Posterior vena cava (tissue), 2 donors: ENCODE measurements at regions not wholly inside any gene's neighbourhood (a gene's known extent, or its start where the extent isn't known, plus 50 kb on each side); places are given as distances from the start of the nearest gene placed in this dataset.
"Not testable (repeated sequence)": the region's sequence is repeated elsewhere in the genome, so short reads cannot be mapped to it uniquely, and the experiment has no call there.

Experiments used
- DNase-seq: peaks from one replicate; pipeline ENCODE4 v3.0.0-alpha.2; 2020; ENCODE audit warnings: low spot score
- intact Hi-C, 2 donors: fragments of 100-400 bp; cut with DNase I; formaldehyde crosslinking; loops; one replicate each; pipeline versions ENCODE4 v1.14.1 to v1.14.2; 2022 to 2023
- donor health status: DM: yes; HTN: yes; CAD: no.
- donor health status: DM: yes; HTN: yes; CAD: no.

DNA sequence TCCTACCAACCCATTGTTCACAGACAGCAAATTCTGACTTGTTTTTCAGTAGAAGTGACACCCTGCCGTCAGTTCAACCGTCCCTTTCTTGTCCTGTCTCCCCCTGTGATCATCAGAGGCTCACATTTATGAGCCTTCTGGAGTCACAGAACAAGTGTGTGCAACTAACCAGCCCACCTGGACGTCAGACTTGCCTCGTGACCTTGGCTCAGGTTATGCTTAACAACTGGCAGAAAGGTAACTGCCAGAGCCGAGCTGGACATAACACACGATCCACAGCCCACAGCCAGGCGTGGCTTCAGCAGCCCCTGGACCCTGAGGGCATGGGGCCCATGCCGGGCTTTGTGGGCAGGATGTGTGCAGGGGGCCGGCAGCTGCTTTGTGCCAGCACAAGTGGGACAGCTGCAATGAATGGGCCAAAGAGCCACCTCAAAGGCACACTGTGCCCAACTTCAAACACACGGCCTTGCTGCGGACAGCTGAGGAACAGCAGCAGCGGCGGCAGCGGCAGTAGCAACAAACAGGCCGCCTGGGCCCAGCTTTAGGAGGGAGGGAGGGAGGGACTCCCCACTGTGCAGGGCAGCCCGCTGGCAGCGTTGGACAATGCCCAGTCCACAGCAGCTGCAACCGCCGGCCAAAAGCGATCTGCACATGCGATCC lies 103.9 kb downstream of the ZBTB18 start:
- intact Hi-C loops, result no loop called here
- no peak for DNase-seq

DNA sequence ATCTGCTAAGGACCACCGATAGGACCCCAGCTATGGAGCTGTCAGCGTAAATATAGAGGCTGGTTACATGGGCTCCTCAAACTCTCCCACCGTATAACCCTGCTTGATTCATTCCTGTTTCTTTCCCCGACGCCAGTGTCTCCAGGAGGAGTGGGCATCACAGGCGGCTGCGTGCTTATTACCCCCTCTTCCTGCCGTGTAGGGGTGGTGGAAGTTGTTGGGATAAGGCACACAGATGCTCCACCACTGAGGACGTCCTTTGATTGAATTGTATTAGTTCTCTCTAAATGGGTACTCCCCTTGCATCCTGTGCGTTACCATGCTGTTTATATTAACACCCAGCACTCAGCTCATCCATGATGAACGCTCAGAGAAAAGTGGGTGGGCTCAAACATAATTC lies 104.6 kb downstream of the ZBTB18 start:
- intact Hi-C loops, result no loop called here

DNA sequence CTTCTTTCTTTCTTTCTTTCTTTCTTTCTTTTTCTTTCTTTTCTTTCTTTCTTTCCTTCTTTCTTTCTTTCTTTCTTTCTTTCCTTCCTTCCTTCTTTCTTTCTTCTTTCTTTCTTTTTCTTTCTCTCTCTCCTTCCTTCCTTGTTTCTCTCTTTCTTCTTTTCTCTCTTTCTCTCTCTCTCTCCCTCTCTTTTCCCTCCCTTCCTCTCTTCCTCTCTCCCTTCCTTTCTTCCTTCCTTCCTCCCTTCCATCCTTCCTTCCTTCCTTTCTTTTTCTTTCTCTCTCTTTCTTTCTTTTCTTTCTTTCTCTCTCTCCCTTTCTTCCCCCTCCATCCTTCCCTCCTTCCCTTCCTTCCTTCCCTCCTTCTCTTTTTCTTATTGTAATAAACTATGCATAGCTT lies 105.5 kb downstream of the ZBTB18 start:
- DNase-seq, intact Hi-C loops: not testable (repeated sequence)

More for the DNA sequence above, 104.6 kb downstream of the ZBTB18 start:
- no peak for DNase-seq

DNA sequence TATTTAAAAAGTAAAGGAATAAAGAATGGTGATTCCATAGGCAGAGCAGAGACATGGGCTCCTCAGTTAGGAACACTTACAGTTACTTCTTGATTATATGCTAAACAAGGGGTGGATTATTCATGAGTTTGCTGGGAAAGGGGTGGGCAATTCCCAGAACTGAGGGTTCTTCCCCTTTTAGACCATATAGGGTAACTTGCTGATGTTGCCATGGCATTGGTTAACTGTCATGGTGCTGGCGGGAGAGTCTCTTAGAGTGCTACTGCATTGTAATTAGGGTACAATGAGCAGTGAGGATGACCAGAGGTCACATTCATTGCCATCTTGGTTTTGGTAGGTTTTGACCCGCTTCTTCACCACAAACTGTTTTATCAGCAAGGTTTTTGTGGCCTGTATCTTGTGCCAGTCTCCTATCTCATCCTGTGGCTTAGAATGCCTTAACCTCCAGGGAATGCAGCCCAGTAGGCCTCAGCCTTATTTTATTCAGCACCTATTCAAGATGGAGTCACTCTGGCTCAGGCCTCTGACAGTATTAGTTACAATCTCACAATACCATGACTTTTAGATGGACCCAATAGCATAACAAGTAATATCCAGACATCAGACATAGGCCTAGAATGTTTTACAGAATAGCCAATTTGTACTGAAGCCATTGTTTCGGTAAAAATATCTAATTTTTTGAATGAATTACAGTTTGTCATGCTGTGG lies 106.8 kb downstream of the ZBTB18 start:
- DNase-seq, result no peak
- intact Hi-C loops, result no loop called here

DNA sequence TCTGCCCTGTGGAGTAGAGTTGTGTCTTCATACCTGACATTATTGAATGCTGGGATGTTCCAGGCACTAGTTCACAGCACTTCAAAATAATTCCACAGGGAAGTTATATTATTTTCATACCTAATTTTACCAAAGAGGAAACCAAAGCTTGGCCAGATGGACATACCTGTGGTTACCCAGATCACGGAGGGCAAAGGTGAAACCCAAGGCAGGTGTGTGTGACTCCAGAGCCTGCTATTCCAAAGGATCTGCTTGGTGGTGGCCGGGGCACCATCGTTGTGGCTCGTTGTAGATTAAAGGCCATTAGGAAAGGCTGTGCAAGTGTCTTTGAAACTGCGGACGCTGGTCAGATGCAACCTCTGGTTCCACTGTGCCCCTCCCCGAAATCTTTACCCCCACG lies 108.6 kb downstream of the ZBTB18 start:
- DNase-seq, result no peak
- intact Hi-C loops, result no loop called here

DNA sequence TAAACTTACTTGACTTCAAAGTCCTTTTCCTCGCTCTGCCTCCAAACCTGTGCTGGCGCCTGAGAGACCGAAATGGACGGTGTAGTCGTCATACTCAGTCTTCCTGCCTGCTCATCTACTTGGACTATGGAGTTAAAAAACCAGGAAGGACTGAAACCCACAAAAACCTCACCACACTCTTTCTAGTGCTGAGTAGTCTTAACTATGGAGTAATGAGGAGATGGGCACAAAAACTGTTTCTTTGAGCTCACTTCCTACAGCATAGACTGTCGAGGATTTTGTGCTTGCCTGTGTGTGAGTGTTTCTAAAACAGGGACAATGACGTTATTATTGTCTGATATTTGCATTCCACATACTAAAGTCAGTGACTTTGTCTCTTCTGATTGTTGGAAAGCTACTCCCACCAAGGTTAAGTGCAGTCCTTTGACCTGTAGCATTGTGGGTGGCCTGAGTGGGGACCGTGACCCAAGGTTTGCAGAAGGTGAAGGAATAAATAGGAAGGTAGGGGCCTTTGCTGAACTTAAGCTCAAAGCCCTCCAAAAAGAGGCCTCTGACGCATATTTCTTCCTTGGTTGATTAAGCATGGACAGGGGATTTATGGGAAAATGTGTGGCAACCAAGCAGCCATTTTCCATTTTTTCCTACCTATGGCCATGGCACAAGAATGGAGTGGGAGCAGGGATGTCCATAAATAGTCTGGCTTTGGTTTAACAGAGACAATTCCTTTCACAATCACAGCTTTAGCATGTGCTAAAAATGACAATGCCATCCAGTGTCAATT lies 109.6 kb downstream of the ZBTB18 start:
- intact Hi-C loops, result no loop called here
- DNase-seq, result no peak

DNA sequence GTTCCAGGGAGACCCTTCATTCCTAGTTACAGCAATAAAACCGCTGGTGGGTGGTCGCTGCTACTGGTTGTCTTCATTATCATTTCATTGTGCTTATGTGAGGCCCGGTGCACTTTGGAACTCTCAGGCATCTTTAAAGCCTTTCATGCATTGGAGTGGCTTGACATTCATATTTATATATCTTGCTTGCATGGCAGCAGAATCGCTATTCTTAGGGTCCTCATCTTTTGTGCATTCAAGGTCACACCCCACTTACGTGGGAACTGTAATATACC lies 110.1 kb downstream of the ZBTB18 start:
- no peak for DNase-seq
- intact Hi-C loops, result no loop called here

DNA sequence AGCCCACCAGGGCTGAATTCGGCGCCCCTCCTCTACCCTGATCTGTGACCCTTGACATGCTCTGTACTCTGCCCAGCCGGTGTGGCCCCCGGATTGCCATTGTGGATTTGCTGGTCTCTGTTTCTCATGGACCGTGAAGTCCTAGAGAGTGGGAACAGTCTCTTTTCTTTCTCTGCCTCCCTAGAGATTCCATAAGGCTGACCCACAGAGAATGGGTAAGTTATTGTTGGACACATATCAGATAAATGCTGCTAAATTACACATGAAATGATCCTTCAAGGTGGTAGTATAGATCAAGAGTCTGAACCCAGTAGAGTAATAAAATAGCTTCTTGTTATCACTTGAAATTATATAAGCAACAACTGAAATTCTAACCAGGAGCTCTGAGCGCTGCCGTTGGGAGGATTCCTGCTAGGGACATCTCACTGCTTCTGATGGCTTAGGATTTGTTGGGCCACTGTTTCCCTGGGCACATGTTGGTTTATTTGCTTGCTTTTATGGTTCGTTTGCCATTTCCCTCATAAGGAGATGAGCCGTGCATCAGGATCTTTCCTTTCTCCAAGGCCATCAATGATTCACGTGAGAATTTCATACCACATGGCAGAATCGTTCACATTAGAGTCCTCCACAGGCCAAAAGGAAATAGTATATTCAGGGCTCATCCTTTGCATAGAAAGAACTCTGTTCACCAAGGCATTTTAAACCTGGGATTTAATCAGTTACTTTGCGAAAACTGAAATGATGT lies 111.9 kb downstream of the ZBTB18 start:
- intact Hi-C loops, result no loop called here
- DNase-seq, result no peak

DNA sequence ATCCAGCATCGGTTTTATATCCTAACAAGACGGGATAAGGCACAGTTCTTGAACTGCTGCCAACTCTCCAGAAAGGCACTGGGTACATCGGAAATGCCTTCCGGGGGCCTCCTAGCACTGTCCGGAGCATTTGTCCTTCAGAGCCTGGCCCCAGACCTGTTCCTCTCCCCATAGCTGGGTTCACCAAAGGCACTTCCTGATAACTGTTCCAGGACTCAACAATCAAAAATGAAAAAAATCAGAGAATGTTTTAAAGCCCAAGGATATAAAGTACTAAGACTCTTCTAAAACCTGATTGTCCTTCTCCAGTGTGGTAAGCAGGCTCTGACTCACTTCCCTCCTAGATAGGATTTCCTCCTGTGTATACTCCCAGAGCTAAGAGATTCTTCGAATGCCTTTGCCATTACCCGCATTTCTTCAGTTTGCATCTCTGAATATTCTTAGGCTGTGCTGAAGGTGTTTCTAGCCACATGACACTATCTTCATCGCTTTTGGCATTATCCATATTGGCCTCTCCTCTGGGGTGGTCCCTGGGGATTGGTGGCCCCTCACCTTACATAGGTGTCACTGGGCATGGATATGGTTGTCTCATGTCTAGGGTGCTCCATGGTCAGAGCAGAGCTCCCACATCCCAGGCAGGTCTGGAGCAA lies 112.9 kb downstream of the ZBTB18 start:
- no peak for DNase-seq
- intact Hi-C loops, result no loop called here

DNA sequence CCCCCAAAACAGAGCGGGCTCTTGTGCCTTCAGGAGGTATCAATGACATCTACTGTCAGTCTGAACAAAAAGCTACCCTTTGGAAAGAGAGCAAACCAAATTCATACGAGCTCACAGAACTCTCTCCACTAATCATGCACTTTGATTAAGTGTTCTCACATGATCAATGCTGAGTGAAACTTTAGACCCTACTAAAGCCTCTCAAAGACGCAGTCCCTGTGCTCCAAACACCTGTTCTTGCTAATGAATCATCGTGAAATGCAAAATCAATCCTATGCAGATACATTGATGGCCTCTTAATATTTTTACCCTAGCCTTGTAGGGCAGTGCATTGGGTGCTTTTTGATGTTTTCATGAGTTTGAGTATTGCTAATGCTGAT lies 113.4 kb downstream of the ZBTB18 start:
- intact Hi-C loops, result no loop called here

DNA sequence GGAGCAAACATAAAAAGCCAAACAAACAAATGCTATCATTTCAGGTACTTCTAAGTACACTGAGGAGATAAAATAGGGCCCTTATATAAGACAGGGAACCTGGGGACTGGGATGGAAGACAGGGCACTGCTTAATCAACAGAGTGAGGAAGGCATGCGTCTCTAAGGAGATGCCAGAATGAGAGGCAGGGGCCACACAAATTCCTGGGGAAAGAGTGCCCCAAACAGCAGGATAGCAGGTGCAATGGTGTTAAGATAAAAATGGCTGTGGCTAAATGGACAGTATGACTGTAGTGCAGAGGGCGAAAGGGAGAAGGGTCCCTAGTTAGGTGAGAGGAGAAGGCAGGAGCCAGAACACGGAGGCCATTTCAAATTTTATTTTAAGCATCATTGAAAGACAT lies 113.9 kb downstream of the ZBTB18 start:
- DNase-seq, result no peak
- intact Hi-C loops, result no loop called here

More for the DNA sequence above, 113.4 kb downstream of the ZBTB18 start:
- DNase-seq, result no peak

DNA sequence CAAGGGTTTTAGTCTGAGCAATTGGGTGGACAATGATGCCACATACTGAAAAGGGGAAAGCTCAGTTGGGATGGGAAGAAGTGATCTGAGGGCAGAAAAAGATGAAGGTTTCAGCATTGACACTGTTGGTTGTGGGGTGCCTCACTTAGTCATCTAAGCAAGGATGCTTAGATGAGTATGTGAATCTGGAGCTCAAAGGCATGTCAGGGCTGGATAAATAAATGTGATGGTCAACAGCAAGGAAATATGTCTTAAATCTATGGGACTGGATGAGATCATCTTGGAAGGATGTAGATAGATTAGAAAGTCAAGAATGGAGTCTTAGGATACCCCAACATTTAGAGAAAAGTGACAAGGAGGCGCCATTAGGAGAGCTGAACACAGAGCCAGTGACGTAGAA lies 114.6 kb downstream of the ZBTB18 start:
- intact Hi-C loops, result no loop called here
- DNase-seq, result no peak

DNA sequence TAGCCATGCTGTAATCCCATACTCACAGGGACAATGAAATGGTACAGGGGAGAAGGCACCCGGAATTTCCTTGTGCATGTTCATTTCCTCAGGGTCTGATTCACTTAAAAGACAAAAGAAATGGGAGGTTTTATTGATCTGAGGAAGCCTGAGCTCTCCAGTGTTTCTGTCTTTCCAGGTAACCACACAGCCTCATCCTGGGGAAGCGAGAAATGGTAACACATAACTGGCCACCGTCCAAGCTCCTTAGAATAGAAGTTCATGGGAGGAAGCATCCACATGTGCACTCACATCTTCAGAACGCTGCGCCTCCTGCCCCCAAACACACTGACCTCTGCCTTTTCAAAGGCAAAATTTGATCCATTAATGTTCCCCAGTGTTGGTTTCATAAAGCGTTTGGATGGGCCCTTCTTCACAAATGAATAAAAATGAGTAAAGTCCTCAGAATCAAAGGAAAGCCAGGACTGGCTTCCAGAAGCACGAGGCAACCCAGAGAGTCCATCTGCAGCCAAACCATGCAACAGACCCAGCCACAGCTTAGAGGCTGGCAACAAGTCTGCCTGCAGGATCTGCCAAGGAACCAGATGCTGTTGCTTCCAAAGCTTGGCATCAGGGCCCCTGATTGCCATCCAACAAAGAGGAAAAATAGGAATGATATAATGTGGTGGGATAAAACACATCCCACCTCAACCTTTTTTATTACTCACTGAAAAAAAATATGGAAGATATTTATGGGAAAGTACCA lies 120.3 kb downstream of the ZBTB18 start:
- intact Hi-C loops, result no loop called here
- no peak for DNase-seq

DNA sequence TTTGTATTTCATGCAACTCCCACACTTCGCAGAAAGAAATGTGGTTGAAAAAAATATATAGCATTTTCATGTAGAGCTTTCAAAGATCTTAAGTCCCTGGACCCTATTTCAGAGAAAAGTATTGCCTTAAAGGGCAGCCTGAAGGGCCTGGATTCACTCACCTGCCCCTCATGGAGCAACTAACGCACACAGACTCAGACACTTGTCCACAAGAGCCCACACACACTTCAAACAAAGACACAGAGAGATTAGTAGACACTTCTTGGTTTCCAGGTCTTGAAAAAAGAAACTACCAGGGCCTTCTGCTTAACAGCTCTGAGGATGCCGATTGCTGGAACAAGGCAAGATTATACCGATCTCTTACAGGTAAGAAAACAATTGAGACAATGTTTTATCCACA lies 122.2 kb downstream of the ZBTB18 start:
- intact Hi-C loops, result no loop called here
- DNase-seq, result no peak

DNA sequence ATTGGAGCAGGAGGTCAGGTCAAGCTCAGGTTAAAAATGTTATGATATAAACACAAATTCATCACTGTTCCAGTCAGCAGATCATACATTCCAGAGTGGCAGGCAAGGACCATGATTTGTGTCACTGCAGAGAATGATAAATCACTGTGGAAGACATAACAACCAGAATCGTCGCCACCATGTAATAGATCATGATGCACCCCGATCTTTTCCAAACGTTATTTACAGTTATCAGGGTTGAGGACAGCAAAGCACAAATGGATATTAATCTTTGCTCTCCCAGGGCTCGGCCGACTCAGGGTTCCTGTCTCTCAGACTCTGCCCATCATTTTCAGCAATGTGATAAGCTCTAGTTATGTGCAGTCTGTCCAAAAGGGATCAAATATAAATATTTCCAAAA lies 122.7 kb downstream of the ZBTB18 start:
- DNase-seq, result no peak
- intact Hi-C loops, result no loop called here

DNA sequence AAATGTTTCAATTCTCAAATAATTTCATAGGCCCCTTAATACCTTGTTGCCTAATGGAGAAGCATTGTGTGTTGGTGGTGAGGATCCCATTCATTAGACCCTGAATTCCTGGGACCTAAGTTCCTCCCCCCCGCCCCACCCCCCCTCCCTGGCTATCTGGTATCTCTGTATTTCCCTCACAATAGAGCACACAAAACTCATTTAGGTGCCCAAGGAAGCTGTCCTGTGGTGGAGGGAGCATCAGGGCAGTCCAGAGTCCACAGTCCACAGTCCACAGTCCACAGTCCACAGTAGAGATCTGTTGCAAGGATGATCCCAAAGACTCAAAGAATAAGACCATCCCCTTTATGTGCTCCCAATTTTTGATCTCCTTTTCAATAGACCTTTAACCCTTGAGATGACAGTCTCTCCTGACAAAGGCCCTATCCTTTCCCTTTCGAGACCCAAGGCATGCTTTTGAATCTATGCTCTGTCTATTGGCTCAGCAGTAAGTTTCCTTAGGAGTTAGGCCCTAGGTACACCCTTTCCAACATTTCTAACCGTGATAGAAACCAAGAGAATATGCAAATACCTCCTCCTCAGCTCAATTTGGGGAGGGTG lies 123.9 kb downstream of the ZBTB18 start:
- intact Hi-C loops, result no loop called here
- no peak for DNase-seq

DNA sequence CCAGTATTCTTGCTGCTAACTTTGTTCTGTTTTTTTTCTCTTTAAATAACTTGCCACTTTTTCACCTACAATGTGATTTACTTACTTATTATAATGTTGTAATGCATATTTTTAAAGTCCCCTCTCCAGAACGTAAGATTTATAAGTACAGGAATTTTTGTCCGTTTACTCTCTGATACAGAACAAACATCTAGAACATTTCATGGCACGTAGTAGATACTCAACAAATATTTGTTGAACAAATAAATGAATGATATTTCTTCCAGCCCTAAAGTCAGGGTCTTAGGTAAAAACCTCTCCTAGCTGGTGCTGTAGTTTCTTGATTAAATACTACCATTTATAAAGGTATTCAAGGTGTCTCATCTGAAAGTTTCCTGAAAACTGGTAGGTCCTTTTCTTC lies 125.1 kb downstream of the ZBTB18 start:
- intact Hi-C loops, result no loop called here
- DNase-seq, result no peak

DNA sequence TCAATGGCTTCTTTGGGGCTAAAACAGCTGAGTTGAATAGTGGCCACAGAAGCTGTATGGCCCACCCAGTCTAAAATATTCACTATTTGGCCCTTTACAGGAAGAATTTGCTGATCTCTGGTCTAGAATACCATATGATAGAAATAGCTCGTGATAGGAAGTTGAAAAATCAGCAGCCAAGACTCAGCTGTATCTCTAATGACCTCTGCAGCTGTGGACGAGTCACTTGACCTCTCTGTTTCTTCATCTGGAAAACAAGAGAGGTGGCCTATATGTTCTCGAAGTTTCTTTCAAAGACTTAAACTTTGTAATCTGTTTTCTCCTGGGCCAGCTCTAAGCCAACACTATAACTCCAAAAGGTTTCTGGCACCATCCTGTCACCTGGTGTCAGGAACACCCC lies 129.2 kb downstream of the ZBTB18 start:
- intact Hi-C loops, result no loop called here

DNA sequence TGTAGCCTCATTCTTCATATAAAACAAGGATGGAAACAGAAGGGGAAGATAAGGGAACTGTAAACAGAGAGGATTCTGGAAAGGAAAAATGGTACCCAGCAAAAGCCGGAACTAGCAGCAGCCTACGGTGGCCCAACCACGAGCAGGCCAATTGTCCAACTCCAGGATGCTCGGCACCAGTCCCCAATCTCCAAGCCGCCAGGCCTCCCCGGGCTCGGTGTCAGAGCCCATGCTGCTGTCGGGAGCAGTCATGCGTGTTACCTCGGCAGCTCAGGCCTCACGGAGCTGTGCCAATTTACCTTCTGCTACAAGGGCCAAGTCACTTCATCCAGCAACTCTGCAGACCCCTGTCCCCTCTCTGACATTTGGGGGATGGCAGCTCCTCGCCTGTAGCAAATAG lies 130.8 kb downstream of the ZBTB18 start:
- intact Hi-C loops, result no loop called here

More for the DNA sequence above, 129.2 kb downstream of the ZBTB18 start:
- DNase-seq, result no peak

More for the DNA sequence above, 130.8 kb downstream of the ZBTB18 start:
- no peak for DNase-seq
